SK-MEL-5 (cell line): ENCODE measurements at regions not wholly inside any gene's neighbourhood (a gene's known extent, or its start where the extent isn't known, plus 50 kb on each side); places are given as distances from the start of the nearest gene placed in this dataset.
A peak's percentile ranks its signal among the peaks of the same experiment; 100 is the strongest.
"Not testable (repeated sequence)": the region's sequence is repeated elsewhere in the genome, so short reads cannot be mapped to it uniquely, and the experiment has no call there.

Source experiments
- DNase-seq: peaks from one replicate; pipeline ENCODE4 v3.0.0-alpha.2; 2016; ENCODE audit warnings: low read depth, low spot score
- in situ Hi-C: cut with HindIII; loops from 2 replicates; pipeline ENCODE4 v1.10.0; 2016; ENCODE audit warnings: low sequenced_read_pairs, high pct_unique_total_duplicates, low pct_unique_long_range_greater_than_20kb

GRCh38 chrX:110915111-110915510, 119.5 kb upstream of the CHRDL1 start:
- in situ Hi-C loops = no loop called here
- no peak for DNase-seq

GRCh38 chrX:110914281-110914680, 118.7 kb upstream of the CHRDL1 start:
- in situ Hi-C loops = no loop called here
- DNase-seq = no peak

DNA sequence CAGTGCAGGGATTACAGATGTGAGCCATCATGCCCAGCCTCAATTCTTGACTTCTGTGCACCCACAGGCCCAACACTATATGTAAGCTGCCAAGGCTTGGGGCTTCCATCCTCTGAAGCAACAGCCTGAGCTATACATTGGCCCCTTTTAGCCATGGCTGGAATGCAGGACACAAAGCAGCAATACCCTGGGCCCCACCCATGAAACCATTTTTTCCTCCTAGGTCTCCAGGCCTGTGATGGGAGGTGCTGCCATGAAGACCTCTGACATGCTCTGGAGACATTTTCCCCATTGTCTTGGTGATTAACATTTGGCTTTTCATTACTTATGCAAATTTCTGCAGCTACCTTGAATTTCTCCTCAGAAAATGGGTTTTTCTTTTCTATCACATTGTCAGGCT, 109.1 kb upstream of the CHRDL1 start:
- in situ Hi-C loops, DNase-seq: not testable (repeated sequence)

- in situ Hi-C loops = no loop called here
- DNase-seq = no peak
Observed at GRCh38 chrX:110881971-110882370, 86.4 kb upstream of the CHRDL1 start.

DNA sequence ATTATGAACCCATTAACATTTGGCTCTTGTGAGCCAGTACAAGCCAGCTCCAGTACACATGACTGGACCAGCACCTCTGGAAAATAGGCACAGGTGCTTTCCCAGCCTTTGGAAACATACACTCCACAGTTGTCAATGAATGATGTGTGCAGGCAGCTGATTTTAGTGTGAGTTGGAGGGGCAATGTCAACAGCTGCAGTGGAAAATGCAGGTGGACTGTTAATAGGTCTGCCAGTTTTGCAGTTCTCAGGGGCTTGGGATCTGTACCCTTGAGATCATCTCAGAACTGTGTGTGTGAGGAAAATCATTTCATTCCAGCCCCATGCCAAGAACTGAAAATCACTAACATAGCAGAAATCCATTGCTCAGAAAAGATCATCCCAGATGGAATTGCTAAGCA, 81.7 kb upstream of the CHRDL1 start:
- no peak for DNase-seq
- in situ Hi-C loops = no loop called here

DNA sequence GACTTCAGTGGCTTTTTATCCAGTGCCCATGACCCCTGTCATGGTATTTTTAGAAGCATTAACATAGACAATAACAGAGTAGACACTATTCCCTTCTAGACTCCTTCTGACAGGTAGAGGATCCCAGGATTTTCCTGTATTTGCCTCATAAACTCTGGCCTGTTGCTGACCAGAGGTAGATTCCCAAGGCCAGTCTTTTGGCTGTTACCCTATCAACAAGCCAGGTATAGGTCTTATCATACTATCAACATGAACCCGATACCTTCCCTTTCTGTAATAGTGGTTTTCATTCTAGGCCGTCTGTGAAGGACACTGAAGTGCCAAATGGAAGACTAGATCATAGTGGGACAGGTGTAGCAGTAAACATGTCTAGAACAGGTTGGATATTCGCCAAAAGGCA, 76.2 kb upstream of the CHRDL1 start:
- DNase-seq = no peak
- in situ Hi-C loops = no loop called here

GRCh38 chrX:110866421-110866820, 70.8 kb upstream of the CHRDL1 start:
- no peak for DNase-seq
- in situ Hi-C loops = no loop called here

- DNase-seq = no peak
- in situ Hi-C loops = no loop called here
Observed at GRCh38 chrX:110863883-110864282, 68.3 kb upstream of the CHRDL1 start.

- DNase-seq = no peak
- in situ Hi-C loops = no loop called here
Observed at GRCh38 chrX:110858565-110858964, 62.9 kb upstream of the CHRDL1 start.

DNA sequence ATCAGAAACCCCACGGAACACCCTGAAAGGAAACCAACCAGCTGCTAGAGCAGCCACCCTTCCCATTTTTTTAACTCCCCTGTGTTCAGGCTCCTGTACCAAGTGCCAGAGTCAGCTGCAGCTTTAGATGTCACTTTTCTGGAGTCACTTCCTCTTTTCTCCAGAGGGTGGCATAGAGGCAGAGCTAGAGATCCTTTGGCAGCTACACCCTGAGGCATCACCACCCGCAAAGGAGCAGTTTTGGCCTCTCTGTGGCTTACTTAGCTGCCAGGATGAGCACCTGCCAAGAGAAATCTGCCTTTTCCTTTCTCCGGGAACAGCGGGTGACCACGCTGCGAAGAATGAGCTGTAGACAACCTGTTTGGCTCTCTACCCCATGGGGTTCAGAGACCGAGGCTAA, 58.0 kb upstream of the CHRDL1 start:
- in situ Hi-C loops = no loop called here

DNA sequence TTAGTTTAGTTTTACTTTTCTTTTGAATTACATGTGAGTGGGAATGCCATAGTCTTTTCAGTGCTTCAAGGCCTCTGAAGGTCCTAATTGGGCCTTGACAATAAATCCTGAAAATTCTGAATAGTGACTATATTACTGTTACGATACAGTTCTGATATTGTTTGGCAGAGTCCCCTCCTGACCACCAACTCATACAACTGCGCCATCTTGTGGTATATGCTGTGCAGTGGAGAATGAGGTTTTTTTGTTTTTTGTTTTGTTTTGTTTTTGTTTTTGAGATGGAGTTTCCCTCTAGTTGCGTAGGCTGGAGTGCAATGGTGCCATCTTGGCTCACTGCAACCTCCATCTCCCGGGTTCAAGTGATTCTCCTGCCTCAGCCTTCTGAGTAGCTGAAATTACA, 56.6 kb upstream of the CHRDL1 start:
- in situ Hi-C loops = no loop called here
- peak; percentile 64 for DNase-seq

More for the DNA sequence above, 58.0 kb upstream of the CHRDL1 start:
- DNase-seq = peak; percentile 58

GRCh38 chrX:110851780-110852179, 56.2 kb upstream of the CHRDL1 start:
- peak; percentile 4 for DNase-seq
- in situ Hi-C loops = no loop called here

DNA sequence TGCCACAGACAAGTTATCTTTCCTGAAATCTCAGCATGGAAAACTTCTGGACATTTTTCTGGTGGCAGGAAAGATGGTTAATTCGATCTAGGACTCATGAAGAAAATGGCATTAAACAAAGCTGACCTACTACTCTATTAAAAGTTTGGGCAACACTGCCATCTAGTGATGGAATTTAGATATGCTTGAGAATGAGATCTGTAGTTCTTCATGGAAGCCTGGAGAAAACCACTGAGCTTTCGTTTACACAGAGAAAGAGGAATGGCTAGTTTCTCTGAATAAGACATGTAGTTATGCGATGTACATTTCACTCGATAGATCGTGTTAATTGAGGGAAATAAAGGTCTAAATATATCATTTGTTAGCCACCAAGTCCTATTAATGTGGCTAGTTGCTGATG, 51.7 kb upstream of the CHRDL1 start:
- in situ Hi-C loops = no loop called here
- DNase-seq = peak; percentile 71

GRCh38 chrX:110846071-110846470, 50.5 kb upstream of the CHRDL1 start:
- in situ Hi-C loops = no loop called here
- DNase-seq = no peak
